ENCODE measurements at regions not wholly inside any gene's neighbourhood (a gene's known extent, or its start where the extent isn't known, plus 50 kb on each side); places are given as distances from the start of the nearest gene placed in this dataset.

- TF ChIP-seq CTCF (IDR thresholded peaks at IDR 0.05) (no peak), EZH2 (IDR thresholded peaks at IDR 0.05) (no peak)
These were observed 327.5 kb upstream of the TENM4 start for GRCh38 chr11:79768343-79768742.

Measured in neural progenitor cell (in vitro differentiated cells).